Uterus (tissue), 3 donors: ENCODE measurements at regions not wholly inside any gene's neighbourhood (a gene's known extent, or its start where the extent isn't known, plus 50 kb on each side); places are given as distances from the start of the nearest gene placed in this dataset.

Source experiments
- DNase-seq, 2 donors: peaks; one replicate each; pipeline ENCODE4 v3.0.0-alpha.2; 2019 to 2020
- H3K27ac ChIP-seq, 2 donors: fragments of 200-600 bp; sonication (generic); 1 replicate in 1 of 2; 2 replicates in 1 of 2; pipeline ENCODE4 v1.5.1; 2016 to 2018
- H3K27me3 ChIP-seq, 2 donors: fragments of 200-600 bp; sonication (generic); one replicate each; pipeline ENCODE4 v1.5.1; 2018 to 2019; ENCODE audit warnings: control low read depth in 1 of 2
- H3K36me3 ChIP-seq, 2 donors: fragments of 200-600 bp; sonication (generic); one replicate each; pipeline ENCODE4 v1.5.1; 2019; ENCODE audit warnings: control low read depth in 1 of 2
- H3K4me1 ChIP-seq, 2 donors: fragments of 200-600 bp; sonication (generic); one replicate each; pipeline ENCODE4 v1.5.1; 2018 to 2019; ENCODE audit warnings: control low read depth in 1 of 2
- H3K4me3 ChIP-seq, 2 donors: fragments of 200-600 bp; sonication (generic); 1 replicate in 1 of 2; 2 replicates in 1 of 2; pipeline ENCODE4 v1.5.1; 2018 to 2019; ENCODE audit warnings: mild to moderate bottlenecking in 1 of 2
- H3K9me3 ChIP-seq, 2 donors: fragments of 200-600 bp; sonication (generic); one replicate each; pipeline ENCODE4 v1.5.1; 2019; ENCODE audit warnings: control low read depth in 1 of 2
- POLR2A ChIP-seq, 2 donors: fragments of 450-650 bp; IDR thresholded peaks; one replicate each; pipeline ENCODE4 v1.6.1; 2016; ENCODE audit warnings: antibody characterized with exemption in 2 of 2, mild to moderate bottlenecking in 1 of 2, moderate library complexity in 1 of 2
- intact Hi-C: fragments of 100-400 bp; cut with DNase I; formaldehyde crosslinking; loops from one replicate; pipeline ENCODE4 v1.15.1; 2023; ENCODE audit warnings: low total_unique reads
- TF ChIP-seq, protein P1 (sequence below), 4 experiments: fragments of 200-600 bp in 2 of 4; fragments of 450-650 bp in 2 of 4; sonication (generic) in 2 of 4; IDR thresholded peaks; one replicate each; pipeline ENCODE4 v1.5.1; 2016 to 2019; ENCODE audit warnings: antibody characterized with exemption in 4 of 4, mild to moderate bottlenecking in 2 of 4, moderate library complexity in 1 of 4
- donor health status: DM: yes; HTN: yes; CAD: no.

DNA sequence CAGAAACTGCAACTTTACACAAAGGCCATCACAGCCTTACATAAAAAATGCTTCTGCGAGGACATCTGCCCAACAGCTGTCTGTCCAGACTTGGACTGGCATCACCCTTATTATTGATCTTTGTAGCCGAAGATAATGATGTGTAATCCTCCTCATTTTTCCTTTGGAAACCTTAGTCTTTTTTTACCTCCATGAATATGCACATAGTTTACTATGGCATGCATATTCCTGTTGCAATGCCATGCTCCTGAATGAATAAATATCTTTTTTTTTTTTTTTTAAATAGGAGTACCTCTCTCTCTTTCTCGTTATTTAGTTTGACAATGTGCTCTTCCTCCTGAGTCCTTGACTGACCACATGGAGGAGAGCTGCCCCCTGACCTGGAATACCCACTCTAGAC, 409.6 kb upstream of the USP24 start:
- Histone ChIP-seq H3K27ac (no peak overlapping the region), H3K36me3 (no peaks in the 10 kb centered on the region), H3K27me3 (no peaks in the 10 kb centered on the region), H3K9me3 (peaks cover 0 to 11% of the 10 kb centered on the region in 2 donors), H3K4me3 (no peak overlapping the region), H3K4me1 (no peaks in the 10 kb centered on the region)
- DNase-seq: no peak
- TF ChIP-seq POLR2A (IDR thresholded peaks at IDR 0.05): no peak
- TF ChIP-seq, protein P1, sequence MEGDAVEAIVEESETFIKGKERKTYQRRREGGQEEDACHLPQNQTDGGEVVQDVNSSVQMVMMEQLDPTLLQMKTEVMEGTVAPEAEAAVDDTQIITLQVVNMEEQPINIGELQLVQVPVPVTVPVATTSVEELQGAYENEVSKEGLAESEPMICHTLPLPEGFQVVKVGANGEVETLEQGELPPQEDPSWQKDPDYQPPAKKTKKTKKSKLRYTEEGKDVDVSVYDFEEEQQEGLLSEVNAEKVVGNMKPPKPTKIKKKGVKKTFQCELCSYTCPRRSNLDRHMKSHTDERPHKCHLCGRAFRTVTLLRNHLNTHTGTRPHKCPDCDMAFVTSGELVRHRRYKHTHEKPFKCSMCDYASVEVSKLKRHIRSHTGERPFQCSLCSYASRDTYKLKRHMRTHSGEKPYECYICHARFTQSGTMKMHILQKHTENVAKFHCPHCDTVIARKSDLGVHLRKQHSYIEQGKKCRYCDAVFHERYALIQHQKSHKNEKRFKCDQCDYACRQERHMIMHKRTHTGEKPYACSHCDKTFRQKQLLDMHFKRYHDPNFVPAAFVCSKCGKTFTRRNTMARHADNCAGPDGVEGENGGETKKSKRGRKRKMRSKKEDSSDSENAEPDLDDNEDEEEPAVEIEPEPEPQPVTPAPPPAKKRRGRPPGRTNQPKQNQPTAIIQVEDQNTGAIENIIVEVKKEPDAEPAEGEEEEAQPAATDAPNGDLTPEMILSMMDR (IDR thresholded peaks at IDR 0.05): no peak
- intact Hi-C loops: no loop called here

DNA sequence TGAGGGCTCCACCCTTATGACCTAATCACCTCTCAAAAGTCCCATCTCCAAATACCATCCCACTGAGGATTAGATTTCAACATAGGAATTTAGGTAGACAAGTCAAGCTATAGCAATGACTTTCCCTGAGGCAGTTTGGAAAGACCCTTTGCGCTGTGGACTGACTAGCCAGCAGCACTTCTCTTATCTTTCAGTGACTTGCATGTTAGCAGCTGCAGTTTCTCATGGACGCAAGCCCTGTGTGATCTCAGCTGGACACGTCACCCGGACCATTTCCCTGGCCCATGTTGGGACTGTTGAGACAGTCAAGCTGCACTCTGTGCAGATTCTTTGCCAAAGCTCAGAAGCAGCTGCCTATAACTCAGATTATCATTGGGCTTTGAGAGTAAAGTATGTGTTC, 408.1 kb upstream of the USP24 start:
- Histone ChIP-seq H3K27ac (no peak overlapping the region), H3K4me1 (no peaks in the 10 kb centered on the region), H3K36me3 (no peaks in the 10 kb centered on the region), H3K27me3 (no peaks in the 10 kb centered on the region), H3K4me3 (no peak overlapping the region), H3K9me3 (peaks cover 0 to 11% of the 10 kb centered on the region in 2 donors)
- DNase-seq: peak; percentile 70
- intact Hi-C loops: no loop called here
- TF ChIP-seq, protein P1 (IDR thresholded peaks at IDR 0.05): no peak
- no peak for TF ChIP-seq POLR2A (IDR thresholded peaks at IDR 0.05)

DNA sequence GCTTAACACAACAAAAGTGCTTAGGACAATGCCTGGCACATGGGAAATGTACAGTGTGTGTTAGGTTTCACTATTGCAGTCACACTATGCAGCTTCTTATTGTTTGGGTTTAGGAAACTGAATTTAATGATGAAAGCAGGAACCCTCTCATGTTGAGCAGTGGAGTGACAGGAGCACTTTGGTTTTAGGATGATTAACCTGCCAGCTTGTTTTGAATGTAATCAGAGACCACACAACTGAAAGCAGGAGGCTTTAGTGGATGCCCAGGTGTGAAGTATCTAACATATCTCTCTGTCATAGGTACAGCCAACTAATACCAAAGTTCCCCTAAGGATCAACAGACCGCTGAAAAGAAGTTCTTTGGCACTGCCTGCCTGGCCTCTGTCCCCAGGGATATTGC, 406.9 kb upstream of the USP24 start:
- Histone ChIP-seq H3K4me3 (no peak overlapping the region), H3K36me3 (no peaks in the 10 kb centered on the region), H3K27ac (no peak overlapping the region), H3K27me3 (no peaks in the 10 kb centered on the region), H3K9me3 (peaks cover 0 to 11% of the 10 kb centered on the region in 2 donors), H3K4me1 (no peaks in the 10 kb centered on the region)
- TF ChIP-seq, protein P1 (IDR thresholded peaks at IDR 0.05): no peak
- TF ChIP-seq POLR2A (IDR thresholded peaks at IDR 0.05): no peak
- intact Hi-C loops: no loop called here
- no peak for DNase-seq

DNA sequence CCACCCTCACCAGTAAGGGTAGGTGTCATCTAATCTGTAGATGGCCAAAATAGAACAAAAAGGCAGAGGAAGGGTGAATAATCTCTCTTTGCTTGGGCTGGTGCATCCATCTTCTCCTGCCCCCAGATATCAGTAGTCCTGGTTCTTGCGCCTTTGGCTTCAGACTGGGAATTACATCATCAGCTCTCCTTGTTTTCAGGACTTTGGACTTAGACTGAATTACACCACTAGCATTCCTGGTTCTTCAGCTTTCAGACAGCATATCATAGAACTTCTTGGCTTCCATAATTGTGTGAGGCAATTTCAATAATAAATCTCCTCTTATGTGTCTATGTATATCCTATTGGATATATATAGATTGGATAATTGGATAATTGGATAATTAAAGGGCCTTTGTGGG, 403.0 kb upstream of the USP24 start:
- intact Hi-C loops: no loop called here
- Histone ChIP-seq H3K4me3 (no peak overlapping the region), H3K27ac (no peak overlapping the region), H3K36me3 (no peaks in the 10 kb centered on the region), H3K9me3 (peaks cover 0 to 11% of the 10 kb centered on the region in 2 donors), H3K27me3 (no peaks in the 10 kb centered on the region), H3K4me1 (no peaks in the 10 kb centered on the region)
- no peak for DNase-seq
- TF ChIP-seq, protein P1 (IDR thresholded peaks at IDR 0.05): no peak
- no peak for TF ChIP-seq POLR2A (IDR thresholded peaks at IDR 0.05)

DNA sequence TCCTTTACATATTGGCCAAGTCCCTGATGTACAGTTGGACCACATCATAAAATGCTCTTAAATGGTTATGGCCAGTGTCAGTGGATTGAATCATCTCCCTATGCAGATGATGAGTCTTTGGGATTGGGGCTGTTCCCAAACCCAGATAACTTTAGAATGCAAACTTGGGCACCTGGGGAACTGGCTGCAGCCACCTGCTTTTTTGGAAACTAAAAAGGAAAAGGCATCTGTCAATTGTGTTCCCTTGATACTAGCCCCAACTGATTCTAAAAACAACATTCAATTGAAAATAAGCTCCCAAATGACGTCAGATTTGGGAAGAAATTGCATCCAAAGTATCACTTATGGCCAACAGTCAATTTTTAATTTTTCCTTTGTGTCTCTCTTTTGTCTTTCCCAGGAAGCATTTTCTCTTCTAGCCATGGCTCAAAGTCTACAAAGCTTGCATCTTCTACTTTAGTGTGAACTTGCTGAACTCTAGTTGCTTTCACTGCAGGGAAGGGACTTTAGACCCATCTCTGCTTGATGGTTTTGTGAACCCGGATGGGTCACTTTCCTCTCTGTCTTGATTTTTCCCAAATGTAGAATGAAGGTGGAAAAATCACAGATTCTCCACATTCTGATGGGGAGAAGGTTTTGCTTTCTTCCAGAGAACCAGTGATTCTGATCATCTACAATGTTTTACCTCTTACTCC, 402.3 kb upstream of the USP24 start:
- no peak for DNase-seq
- H3K9me3 ChIP-seq: peaks cover 0 to 5% of the 10 kb centered on the region in 2 donors
- intact Hi-C loops: no loop called here
- H3K27ac ChIP-seq: no peak overlapping the region
- no peaks in the 10 kb centered on the region for H3K27me3 ChIP-seq
- H3K36me3 ChIP-seq: no peaks in the 10 kb centered on the region
- TF ChIP-seq, protein P1 (IDR thresholded peaks at IDR 0.05): no peak
- no peak for TF ChIP-seq POLR2A (IDR thresholded peaks at IDR 0.05)
- no peaks in the 10 kb centered on the region for H3K4me1 ChIP-seq
- no peak overlapping the region for H3K4me3 ChIP-seq
